Kidney glomerular epithelial cell (primary cell): ENCODE measurements at regions not wholly inside any gene's neighbourhood (a gene's known extent, or its start where the extent isn't known, plus 50 kb on each side); places are given as distances from the start of the nearest gene placed in this dataset.

ENCODE experiments used
- DNase-seq: peaks from one replicate; lab custom pipeline; 2025; lab: John Stamatoyannopoulos, UW

DNA sequence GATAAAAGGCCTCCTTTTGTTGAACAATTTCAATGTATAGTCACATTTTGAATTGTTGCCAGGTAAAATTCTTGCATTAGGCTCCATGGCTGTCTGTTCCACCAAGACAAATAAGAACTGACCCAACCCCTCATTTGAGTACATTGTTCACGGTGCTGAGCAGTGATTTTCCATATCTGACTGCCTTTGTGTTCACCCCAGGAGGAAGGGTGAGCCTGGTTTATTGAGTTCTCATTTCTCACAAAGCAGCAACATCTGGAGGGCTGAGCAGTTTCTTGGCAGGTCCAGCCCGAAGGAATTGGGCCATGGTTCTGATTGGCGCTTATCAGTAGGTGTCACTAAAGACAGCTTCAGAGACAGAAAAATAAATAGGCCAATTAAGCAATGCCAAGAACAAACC is 149.1 kb downstream of the BMP4 start:
- no peak for DNase-seq

DNA sequence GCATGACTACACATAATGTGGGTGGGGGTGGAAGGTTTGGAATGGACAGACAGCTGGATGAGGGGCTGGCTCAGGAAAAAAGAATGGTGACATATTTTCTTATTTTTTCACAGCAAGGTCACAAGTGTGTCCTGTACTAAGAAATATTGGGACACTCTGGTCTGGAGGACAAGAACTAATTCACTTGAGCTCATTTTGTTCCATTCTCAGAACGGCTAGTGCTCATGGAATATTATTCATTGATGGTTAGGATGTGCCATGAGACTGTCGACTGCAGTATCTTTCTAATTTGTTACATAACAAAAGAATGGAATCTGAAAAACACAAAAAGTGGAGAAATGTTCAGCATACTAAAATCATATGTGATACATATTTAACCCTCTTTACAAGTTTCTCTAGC is 149.5 kb downstream of the BMP4 start:
- no peak for DNase-seq

DNA sequence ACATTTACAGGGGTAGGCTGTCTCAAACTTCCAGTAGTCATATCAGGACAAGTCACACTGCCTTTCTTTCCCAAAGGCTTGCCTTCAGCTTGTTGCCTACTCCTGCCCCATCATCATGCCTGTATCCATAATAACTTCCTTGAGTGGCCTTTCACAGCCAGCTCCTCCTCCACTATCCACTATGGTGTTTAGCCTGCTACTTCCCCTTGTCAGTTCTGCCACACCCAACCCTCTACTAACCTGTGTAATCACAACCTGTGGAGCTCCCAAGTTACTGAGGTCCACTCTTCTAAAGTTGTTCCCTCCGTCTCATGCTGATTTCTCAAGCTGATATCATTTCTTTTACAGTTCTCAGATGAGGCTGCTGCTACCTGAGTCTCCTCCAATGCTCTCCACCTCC is 159.9 kb downstream of the BMP4 start:
- no peak for DNase-seq

DNA sequence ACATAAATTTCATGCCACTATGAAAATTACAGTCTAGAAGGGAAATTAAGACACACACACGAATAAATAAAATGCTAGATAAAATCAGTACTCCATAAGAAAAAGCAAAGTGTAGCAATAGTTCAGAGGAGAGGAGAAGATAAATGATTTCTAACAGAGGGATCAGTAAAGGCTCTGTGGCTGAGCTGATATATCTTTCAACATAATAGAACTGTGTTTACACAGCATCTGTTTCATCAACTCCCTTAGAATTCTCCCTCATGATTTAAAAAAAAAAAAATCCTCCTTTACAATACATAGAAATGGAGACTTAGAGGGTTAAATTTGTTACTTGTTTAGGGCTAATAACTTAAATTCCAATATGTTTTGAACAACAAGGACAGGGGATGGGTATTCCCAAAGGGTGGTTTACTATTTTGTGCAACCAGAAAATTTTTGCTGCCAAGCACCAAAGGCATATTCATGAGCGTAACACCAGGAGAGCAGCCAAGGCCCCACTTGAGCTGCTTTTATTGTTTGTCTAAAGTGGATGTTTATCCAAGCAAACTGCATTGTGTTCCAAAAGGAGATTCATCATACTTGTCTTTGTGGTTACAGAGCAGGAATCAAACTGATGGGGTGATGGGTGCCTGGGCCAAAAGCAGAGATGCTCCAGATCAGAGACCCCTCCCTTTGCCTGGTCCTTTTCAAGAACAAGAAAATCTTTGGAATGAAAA is 162.7 kb downstream of the BMP4 start:
- DNase-seq, result peak; percentile 29

DNA sequence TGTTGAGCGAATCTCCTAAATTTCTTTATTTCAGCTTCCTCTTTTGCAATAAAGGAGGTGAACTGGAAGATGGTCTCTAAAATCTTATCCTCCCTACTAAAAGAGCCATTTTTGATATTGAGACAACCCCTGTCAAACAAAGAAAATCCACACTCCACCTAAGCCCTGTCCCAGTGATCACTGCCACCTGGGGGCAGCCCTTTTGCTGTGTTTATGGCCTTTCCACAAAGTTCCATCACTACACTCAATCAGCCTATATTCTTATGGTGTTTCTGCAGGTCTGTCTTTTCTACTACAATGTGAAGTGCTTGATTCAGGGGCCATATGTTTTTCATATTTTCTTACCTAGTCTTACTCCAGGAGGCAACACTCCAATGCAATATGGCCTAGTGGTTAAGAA is 163.7 kb downstream of the BMP4 start:
- DNase-seq, result no peak

DNA sequence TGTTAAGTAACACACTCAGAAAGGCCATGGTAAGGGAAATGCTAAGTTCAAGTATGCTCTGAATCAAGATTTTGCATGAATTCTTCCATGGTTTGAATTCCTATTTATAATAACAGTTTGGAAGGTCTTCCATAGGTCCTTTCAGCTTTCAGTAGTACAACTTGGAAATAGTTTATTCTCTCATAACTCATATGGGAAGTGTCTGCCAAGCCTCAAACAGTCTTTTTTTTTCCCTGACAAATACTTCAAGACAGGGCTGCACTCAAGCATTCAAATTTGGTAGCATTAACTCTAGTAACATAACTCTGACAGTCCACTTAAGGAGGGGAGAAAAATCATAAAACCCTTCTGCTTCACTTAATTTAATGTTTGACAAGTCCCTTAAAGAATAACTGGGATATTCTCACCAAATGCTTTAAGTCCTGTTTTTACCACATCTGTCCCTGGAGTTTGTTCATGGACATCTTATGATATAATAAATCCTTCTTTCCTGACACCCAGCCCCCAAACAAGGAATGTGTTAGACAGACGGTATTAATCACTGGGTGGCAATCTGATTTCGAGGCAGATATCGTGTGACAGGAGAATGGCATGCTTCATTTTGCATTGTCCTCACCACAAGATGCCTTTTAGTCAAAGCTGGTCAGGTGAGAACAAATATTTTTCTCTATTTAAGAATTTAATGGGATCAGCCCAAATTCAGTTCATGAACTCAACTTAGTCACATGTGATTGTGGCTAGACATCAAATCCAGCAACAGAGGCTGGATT is 165.7 kb downstream of the BMP4 start:
- no peak for DNase-seq

DNA sequence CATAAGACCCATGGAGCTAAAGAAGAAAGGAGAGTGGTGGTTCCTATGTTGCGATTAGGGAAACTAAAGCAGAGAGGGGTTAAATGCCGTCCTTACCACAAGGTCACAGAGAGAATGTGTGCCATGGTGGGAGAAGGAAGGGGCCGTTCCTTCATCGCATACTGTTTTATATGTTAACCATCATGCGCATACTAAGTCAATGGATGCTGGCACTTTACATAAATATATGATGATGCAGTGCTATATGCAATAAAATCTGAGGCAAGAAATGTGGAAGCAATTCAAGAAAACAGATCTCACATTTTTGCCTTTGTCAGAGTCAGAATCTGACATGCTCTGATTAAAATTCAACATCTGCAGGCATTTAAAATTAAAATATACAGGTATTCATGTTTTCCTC is 168.1 kb downstream of the BMP4 start:
- DNase-seq, result no peak

DNA sequence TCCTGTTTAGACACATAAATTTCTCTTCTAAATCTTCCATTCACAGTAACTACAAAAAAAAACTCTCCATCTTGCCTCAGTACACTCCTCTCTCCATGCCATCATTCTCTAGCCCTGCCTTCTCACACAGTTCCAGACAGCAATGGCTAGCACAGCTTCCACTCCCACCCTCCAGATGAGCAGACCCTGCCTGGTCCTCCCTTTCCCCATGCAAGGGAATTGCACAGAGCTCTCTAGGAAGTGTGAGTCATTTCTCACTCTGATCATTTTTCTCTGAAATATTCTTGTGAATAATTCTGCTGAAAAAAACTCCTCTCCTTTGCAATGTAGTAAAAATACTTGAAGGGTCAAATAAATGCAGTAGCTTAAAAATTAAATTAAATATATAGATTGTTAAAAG is 170.6 kb downstream of the BMP4 start:
- no peak for DNase-seq

DNA sequence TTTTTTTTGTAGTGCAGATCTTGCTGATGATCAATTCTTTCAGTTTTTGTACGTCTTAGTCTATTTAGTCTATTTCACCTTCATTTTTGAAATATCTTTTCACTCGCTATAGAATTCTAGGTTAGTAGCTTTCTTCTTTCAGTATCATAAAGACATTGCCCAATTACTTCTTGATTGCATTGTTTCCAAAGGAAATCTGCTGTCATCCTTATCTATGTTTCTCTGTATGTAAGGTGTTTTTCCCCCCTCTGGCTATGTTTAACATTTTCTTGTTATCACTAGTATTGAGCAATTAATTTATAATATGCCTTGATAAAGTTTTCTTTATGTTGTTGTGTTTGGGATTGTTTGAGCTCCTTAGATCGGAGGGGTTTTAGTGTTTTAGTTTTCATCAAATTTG is 171.9 kb downstream of the BMP4 start:
- no peak for DNase-seq

DNA sequence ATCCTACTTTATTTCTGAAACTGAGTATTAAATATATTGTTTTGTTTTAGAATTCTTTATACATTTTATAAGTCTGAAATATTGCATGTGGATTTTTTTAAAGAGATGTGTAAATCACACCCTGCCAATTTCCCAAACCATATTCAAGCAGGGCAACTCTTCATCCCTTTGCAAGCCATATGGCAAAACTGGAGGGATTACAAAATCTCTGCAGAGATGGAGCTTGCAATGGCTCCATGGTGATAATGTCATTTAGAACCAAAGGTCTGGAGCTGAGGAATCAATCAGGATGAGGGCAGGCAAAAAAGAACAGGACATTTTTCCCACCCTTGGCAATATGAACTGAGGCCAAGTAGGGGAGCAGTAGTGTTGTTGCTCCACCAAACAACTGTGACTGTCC is 173.4 kb downstream of the BMP4 start:
- DNase-seq, result no peak

DNA sequence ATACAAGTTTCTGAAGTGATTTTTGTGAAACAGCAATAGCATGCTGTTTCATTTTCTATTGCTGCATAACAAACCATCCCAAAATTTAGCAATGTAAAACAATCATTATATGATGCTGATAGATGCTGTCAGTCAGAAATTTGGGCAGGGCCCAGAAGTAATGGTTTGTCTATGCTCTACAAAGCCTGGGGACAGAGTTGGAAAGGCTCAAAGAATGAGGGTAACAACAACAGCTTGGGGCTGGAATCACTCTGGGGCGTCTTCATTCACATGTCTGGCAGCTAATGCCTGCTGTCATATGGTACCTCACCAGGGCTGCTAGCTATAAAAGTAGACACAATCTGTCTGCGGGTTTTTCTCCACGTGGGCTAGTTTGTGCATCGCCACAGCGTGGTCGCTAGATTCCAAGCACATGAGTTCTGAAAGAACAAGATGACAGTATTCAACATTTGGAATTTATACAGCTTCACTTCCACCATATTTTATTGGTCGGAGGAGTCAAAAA is 176.5 kb downstream of the BMP4 start:
- no peak for DNase-seq

DNA sequence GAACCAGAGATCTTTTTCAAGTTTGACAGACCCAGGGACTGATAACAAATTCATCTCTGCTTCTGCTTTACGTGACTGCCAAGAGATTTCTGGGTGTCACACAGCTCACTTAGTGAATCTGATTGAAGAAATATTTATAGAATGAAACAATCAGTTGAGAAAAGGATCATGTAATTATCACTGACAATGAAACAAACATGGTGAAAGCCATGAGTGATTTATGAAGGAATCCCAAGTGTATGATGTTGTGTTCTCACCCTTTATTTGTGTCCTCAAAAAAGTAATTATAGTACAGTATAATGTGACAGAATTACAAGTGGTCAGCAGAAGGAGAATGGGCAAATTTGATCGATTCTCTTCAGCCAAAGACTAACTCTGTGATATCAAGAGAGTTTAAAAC is 177.3 kb downstream of the BMP4 start:
- no peak for DNase-seq

DNA sequence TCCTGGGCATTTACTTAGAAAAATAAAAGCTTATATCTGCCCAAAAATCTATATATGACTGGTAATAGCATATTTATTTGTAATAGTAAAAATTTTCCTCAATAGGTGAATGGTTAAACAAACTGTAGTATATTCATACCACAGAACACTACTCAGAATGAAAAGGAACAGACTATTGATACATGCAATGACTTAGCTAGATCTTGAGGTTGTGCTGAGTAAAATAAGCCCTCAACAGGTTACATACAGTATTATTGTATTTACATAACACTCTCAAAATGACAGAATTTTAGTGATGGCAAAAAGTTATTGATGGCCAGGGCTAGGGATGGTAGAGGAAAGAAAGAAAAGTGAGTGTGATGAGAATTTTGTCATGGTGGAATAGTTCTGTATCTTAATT is 178.4 kb downstream of the BMP4 start:
- DNase-seq, result no peak

DNA sequence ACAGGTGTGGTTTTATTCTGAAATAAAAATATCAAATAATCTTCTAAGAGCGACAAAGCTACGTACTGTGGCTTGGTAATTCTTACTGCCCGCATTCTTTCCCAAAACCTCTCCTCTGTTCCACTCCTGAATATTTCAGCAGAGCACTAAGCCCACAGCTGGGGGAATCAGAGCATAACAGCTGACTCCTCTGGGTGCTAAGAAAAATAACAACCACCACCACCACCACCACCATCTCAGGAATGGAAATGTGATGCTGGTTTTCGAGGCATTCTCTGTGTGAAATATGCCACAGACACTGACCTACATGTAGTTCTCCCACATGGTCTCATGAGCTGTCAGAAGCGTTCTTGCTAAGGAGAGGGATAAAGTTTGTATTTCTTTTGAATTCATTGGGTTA is 183.7 kb downstream of the BMP4 start:
- no peak for DNase-seq

DNA sequence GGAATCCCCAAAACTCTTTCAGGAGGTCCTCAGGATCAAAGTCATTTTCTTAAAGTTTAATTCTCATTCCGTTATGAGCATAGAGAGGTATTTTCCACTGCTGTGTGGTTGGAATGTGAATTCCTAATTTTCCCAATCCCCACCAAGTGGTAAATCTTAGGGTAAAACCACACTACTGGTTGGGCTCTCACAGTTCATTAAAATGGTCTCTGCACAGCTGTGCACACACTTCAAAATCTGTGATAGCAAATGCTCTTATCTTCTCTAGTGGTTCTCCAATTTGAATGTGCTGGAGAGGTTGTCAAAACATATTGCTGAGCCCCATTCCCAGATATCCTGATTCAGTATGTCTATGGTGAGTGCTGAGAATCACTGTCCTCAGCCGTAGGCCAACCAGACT is 189.1 kb downstream of the BMP4 start:
- DNase-seq, result no peak

DNA sequence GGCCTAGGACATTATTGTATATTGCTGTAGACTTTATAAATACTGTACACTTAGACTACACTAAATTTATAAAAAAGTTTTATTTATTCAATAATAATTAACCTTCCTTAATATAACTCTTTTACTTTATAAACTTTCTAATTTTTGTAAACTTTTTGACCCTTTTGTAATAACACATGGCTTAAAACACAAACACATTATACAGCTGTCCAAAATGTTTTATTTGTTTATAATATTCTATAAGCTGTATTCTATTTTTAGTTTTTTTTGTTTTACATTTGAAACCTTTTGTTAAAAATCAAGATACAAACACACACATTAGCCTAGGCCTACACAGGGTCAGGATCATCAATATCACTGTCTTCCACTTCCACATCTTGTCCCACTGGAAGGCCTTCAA is 190.0 kb downstream of the BMP4 start:
- DNase-seq, result no peak

DNA sequence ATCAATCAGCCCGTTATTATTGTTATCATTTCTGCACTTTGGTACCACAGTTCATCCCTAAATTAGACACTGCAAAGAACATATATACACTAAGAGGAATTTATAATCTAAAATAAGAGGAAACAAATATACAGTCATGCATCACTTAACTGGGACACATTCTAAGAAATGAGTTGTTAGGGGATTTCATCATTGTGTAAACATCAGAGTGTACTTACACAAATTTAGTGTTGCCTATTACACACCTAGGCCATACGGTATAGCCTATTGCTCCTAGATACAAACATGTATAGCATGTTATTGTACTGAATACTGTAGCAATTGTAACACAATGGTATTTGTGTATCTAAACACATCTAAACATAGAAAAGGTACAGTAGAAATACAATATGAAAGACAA is 190.5 kb downstream of the BMP4 start:
- no peak for DNase-seq

DNA sequence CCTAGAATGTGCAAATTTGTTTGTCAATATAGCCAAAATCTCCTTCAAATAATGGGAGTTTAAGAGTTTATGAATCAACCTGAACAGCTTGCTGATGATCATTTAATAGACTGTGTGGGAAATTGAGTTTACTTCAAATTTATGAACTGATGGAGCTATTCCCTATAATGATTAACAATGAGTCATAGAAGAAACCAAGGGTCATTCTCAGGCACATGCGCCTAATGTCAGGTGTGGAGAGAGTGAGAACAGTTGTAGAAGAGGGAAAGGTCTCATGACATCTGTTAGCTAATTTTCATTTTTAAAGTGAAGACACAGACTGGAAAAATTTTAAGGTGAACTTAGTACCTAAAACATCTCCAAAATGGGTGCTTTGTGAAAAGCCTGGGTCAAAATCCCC is 191.8 kb downstream of the BMP4 start:
- DNase-seq, result no peak

DNA sequence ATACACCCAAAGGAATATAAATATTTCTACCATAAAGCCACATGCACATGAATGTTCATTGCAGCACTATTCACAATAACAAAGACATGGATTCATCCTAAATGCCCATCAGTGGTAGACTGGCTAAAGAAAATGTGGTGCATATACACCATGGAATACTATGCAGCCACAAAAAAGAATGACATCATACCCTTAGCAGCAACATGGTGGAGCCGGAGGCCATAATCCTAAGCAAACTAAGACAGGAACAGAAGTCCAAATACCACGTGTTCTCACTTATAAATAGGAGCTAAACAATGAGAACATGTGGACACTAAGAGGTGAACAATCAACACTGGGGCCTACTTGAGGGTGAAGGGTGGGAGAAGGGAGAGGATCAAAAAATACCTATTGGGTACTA is 198.5 kb downstream of the BMP4 start:
- no peak for DNase-seq

DNA sequence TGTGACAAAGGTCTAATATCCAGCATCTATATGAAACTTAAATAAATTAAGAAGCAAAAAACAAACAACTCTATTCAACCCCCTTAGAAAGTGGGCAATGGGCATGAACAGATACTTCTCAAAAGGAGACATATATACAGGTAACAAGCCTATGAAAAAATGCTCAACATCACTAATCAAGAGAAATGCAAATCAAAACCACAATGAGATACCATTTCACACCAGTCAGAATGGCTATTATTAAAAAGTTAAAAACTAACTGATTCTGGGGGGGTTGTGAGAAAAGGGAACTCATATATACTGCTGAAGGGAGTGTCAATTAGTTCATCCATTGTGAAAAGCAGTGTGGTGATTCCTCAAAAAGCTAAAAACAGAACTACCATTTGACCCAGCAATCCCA is 198.9 kb downstream of the BMP4 start:
- DNase-seq, result no peak

DNA sequence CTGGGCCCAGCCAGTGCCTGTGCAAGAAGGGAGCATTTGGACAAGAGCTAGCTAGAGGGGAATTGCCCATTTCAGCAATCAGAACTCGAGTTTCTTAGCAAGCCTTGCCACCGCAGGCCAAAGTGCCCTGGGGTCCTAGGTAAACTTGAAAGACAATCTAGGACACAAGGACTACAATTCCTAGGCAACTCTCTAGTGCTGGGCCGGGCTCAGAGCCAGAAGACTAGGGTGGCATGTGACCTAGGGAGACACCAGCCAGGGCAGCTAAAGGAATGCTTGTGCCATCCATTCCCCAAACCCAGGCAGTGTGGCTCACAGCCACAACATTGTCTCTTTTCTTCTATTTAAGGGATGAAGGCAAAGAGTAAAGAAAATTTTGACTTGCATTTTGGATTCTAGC is 205.0 kb downstream of the BMP4 start:
- no peak for DNase-seq

DNA sequence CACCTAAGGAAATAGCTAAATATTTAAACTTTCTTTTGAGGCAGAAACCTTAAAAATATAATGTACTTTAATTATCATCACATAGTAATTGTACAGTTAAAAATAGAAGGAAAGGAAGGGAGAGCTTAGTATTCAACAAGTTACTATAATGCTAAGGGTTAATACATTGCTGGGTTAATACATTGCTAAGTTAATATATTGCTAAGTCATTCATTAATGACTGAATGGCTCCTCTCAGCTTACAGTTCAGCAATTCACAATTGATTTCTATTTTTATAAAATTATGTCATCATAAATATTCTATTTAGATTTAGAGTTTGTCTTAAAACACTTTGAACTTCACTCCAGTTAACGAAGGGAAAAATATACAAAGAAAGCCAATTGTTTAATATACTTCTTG is 207.9 kb downstream of the BMP4 start:
- peak; percentile 75 for DNase-seq

DNA sequence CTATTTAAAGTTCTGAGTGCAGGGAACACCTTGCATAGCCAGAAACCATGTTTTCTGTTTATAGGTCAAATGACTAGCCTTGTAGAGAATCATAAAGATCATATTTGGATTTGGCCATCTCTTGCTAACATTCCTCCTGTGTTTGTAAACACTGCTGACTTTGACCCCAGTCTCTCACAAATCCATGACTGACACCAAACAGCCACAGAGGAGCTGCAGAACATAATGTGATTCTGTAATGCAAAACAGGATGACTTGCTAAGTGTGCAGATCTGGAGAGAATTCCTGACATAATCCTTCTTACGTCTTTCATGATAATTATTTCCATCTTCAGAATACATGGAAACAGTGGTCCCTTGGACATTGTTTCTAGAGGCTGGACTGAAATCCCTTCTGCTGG is 211.8 kb downstream of the BMP4 start:
- DNase-seq, result no peak

DNA sequence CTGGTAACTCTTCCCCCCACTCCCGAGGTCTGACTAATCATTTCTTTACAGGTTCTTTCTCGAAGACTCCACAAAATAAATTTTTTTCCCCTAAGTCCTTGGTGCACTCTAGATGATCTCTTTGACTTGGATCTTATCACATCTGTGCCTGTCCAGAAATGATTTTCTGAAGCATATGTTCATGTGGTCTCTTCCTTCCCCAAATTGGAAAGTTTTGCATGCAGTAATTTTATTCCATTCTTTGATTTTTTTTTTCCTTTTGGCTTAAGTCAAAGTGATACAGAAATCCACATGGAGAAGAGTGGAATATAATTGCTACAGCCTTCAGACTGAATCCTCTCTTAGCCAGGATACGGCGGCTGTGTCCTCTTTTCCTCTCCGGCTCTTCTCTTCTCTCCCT is 213.3 kb downstream of the BMP4 start:
- no peak for DNase-seq
